Ishikawa (cell line): ENCODE measurements at regions not wholly inside any gene's neighbourhood (a gene's known extent, or its start where the extent isn't known, plus 50 kb on each side); places are given as distances from the start of the nearest gene placed in this dataset.

Experiments
- CEBPB ChIP-seq: IDR thresholded peaks from 2 replicates; pipeline ENCODE4 v1.6.1; 2012
- CREB1 ChIP-seq: IDR thresholded peaks from 2 replicates; pipeline ENCODE4 v1.6.1; 2012; ENCODE audit warnings: low read depth
- EGR1 ChIP-seq: IDR thresholded peaks from 2 replicates; pipeline ENCODE4 v1.6.1; 2012
- EP300 ChIP-seq: IDR thresholded peaks from 2 replicates; pipeline ENCODE4 v1.6.1; 2012; ENCODE audit warnings: borderline replicate concordance
- FOXM1 ChIP-seq: IDR thresholded peaks from 2 replicates; pipeline ENCODE4 v1.6.1; 2012; ENCODE audit warnings: low read depth, borderline replicate concordance
- NFIC ChIP-seq: IDR thresholded peaks from 2 replicates; pipeline ENCODE4 v1.6.1; 2012
- RAD21 ChIP-seq: IDR thresholded peaks from 2 replicates; pipeline ENCODE4 v1.6.1; 2012; ENCODE audit warnings: low read depth
- TAF1 ChIP-seq: IDR thresholded peaks from 2 replicates; pipeline ENCODE4 v1.6.1; 2012; ENCODE audit warnings: low read depth, mild to moderate bottlenecking
- TCF12 ChIP-seq: IDR thresholded peaks from 2 replicates; pipeline ENCODE4 v1.6.1; 2012; ENCODE audit warnings: low read depth
- TEAD4 ChIP-seq: IDR thresholded peaks from 2 replicates; pipeline ENCODE4 v1.6.1; 2012
- YY1 ChIP-seq: IDR thresholded peaks from 2 replicates; pipeline ENCODE4 v1.6.1; 2012; ENCODE audit warnings: low read depth
- ZBTB7A ChIP-seq: IDR thresholded peaks from 2 replicates; pipeline ENCODE4 v1.6.1; 2012; ENCODE audit warnings: low read depth
- TF ChIP-seq, protein P1 (sequence below): IDR thresholded peaks from 2 replicates; pipeline ENCODE4 v1.6.1; 2012; ENCODE audit warnings: low read depth, mild to moderate bottlenecking
- TF ChIP-seq, protein P2 (sequence below): IDR thresholded peaks from 2 replicates; pipeline ENCODE4 v1.6.1; 2012
- TF ChIP-seq, protein P3 (sequence below): IDR thresholded peaks from 2 replicates; pipeline ENCODE4 v1.6.1; 2012

DNA sequence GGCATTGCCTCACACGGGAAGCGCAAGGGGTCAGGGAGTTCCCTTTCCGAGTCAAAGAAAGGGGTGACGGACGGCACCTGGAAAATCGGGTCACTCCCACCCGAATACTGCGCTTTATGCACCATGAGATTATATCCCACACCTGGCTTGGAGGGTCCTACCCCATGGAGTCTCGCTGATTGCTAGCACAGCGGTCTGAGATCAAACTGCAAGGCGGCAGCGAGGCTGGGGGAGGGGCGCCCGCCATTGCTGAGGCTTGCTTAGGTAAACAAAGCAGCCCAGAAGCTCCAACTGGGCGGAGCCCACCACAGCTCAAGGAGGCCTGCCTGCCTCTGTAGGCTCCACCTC is 145.1 kb upstream of the BCL6 start:
- peak; percentile 65 for TF ChIP-seq TAF1
- 0 out of 2 replicates have a peak, but pooled peaks have one; percentile 16 for TF ChIP-seq TCF12
- TF ChIP-seq YY1, result peak; percentile 84

DNA sequence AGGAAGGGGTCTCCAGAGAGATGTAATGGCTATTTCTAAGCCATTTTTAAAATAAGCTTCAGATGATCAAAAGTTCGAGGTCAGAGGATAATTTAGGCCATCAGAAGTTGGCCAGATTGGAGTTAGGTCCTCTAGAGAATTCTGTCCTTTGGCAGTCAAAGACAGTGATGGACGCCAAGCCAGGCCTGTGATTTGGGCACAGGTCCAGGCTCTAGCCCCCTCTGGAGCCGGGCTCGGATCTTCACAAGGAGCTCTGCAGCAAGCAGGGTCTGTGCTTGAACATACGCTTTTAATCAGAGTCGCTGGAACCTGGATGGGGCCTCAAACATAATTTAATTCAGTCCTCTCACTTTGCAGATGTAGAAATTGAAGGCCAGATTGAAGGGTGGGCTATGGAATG is 151.4 kb upstream of the BCL6 start:
- no peak for TF ChIP-seq TEAD4
- no peak for TF ChIP-seq NFIC
- TF ChIP-seq EP300, result no peak
- TF ChIP-seq RAD21, result no peak
- TF ChIP-seq, protein P1, sequence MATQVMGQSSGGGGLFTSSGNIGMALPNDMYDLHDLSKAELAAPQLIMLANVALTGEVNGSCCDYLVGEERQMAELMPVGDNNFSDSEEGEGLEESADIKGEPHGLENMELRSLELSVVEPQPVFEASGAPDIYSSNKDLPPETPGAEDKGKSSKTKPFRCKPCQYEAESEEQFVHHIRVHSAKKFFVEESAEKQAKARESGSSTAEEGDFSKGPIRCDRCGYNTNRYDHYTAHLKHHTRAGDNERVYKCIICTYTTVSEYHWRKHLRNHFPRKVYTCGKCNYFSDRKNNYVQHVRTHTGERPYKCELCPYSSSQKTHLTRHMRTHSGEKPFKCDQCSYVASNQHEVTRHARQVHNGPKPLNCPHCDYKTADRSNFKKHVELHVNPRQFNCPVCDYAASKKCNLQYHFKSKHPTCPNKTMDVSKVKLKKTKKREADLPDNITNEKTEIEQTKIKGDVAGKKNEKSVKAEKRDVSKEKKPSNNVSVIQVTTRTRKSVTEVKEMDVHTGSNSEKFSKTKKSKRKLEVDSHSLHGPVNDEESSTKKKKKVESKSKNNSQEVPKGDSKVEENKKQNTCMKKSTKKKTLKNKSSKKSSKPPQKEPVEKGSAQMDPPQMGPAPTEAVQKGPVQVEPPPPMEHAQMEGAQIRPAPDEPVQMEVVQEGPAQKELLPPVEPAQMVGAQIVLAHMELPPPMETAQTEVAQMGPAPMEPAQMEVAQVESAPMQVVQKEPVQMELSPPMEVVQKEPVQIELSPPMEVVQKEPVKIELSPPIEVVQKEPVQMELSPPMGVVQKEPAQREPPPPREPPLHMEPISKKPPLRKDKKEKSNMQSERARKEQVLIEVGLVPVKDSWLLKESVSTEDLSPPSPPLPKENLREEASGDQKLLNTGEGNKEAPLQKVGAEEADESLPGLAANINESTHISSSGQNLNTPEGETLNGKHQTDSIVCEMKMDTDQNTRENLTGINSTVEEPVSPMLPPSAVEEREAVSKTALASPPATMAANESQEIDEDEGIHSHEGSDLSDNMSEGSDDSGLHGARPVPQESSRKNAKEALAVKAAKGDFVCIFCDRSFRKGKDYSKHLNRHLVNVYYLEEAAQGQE, result no peak
- no peak for TF ChIP-seq CEBPB
- TF ChIP-seq, protein P2, sequence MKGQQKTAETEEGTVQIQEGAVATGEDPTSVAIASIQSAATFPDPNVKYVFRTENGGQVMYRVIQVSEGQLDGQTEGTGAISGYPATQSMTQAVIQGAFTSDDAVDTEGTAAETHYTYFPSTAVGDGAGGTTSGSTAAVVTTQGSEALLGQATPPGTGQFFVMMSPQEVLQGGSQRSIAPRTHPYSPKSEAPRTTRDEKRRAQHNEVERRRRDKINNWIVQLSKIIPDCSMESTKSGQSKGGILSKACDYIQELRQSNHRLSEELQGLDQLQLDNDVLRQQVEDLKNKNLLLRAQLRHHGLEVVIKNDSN, result no peak
- TF ChIP-seq, protein P3, sequence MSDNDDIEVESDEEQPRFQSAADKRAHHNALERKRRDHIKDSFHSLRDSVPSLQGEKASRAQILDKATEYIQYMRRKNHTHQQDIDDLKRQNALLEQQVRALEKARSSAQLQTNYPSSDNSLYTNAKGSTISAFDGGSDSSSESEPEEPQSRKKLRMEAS, result no peak
- TF ChIP-seq ZBTB7A, result no peak
- no peak for TF ChIP-seq YY1
- no peak for TF ChIP-seq TAF1
- no peak for TF ChIP-seq EGR1
- TF ChIP-seq FOXM1, result no peak
- TF ChIP-seq TCF12, result no peak

DNA sequence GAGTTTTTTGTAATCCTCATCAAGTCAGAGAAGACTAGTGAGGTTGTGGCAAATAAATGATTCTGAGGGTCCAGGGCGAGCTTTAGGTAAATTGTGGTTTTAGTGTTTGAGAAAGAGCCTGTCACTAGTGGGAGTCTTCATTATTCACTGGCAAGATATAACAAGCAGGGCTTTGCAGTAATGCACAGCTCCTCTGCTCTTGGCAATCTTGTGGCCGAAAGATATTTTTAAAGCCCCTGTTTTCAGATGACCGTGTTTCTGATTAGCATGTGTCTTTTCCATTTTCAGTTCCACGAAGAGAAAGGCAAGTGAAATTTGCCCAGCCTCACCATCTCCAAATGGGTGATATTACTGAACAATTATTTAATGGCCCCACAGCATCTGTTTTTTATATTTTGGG is 154.0 kb upstream of the BCL6 start:
- TF ChIP-seq, protein P1, result no peak
- TF ChIP-seq TAF1 (no peak), EP300 (no peak), CREB1 (no peak), TEAD4 (no peak), TCF12 (no peak), RAD21 (no peak), NFIC (no peak), EGR1 (no peak), YY1 (no peak), CEBPB (no peak), FOXM1 (no peak), ZBTB7A (no peak)
- TF ChIP-seq, protein P2, result no peak
- TF ChIP-seq, protein P3, result no peak

DNA sequence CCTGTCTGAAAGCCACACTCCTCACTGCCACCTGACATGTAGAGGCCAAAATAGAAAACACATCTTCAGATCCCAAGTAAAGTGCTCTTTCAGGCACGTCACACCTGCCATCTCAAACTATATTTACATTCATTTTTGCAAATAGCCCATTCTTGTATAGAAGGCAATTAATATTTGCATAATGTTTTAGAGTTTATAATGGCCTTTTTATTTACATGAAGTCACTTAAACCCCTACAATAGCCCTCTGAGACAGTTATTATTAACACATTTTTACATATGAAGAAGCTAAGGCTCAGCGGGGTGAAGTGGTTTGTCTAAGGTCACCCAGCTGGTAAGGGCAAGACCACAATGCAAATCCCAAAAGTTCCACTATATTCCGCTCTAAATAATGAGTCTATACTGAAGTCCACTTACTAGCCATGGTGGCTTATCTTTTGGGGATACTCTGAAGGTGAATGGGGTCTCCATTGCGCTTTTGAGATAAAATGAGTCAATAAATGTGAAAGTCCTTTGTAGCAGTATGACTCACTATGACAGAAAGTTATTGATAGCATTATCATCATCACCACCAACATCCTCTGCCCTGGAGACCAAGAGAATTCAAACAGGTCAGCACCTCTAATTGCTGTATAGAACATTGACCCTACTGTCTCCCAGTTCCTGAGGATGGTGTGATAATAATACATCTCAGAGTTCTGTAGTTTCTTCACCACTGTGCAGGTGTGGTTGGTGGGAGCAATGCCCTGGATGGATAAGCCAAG is 155.9 kb upstream of the BCL6 start:
- TF ChIP-seq YY1, result no peak
- no peak for TF ChIP-seq EGR1
- TF ChIP-seq TCF12, result no peak

DNA sequence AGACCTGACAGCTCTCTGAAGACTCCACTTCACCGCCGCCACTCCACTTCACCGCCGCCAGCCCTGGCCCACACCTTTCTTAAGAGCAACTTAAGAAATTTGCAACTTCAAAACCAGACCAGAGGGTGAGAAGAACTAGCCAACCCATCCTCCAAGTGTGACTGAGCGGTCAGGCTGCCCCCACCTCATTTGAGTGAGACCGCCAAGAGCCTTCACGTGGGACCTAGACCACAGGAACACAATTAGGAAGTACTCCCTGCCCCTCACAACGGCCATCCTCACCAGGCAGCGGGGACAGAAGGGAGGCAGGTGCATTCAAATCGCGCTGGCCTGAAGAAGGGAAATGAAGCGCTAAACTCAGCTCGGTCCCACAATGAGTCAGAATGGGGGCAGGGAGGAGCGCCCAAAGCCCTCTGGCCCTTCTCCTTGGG is 156.8 kb upstream of the BCL6 start:
- TF ChIP-seq TAF1 (no peak), TEAD4 (no peak), YY1 (no peak), CEBPB (no peak)

DNA sequence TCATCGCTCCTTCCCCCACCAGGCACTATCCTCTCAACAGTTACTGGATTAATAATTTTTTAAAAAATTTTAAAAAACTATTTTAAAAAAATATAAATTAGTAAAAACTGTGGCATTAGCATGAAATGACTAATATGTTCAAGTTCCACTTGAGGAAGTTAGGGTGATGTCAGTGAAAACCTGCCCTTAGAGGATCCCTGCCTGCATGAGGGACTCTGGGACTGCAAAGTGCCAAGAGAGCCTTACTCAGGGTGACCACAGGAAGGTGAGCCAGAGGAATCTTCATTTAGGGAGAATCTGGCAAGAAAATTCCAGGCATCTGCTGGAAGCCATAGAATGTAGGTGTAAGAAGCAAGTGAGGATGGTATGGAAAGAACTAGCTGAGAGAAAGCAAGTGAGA is 157.7 kb upstream of the BCL6 start:
- TF ChIP-seq, protein P2, result no peak
- TF ChIP-seq TAF1, result no peak
- TF ChIP-seq EGR1, result no peak
- TF ChIP-seq, protein P1, result no peak
- TF ChIP-seq RAD21, result no peak
- no peak for TF ChIP-seq ZBTB7A
- no peak for TF ChIP-seq FOXM1
- no peak for TF ChIP-seq TEAD4
- TF ChIP-seq, protein P3, result no peak
